OCI-LY7 (cell line): ENCODE measurements at regions not wholly inside any gene's neighbourhood (a gene's known extent, or its start where the extent isn't known, plus 50 kb on each side); places are given as distances from the start of the nearest gene placed in this dataset.

ENCODE experiments used
- BruUV-seq: library from RNA; stranded (reverse); fragments of 400-500 nt; replicated peaks from 2 replicates; lab custom pipeline; 2021; lab: Mats Ljungman, UMichigan
- CTCF ChIA-PET: fragments of 300-600 bp; sonication (Branson Sonifier 250); formaldehyde crosslinking; loops from one replicate; lab custom pipeline; 2022; ENCODE audit warnings: antibody characterized with exemption; ENCODE audit not compliant: unreplicated experiment; lab: Charles Lee
- POLR2A ChIA-PET: fragments of 300-600 bp; sonication (Branson Sonifier 250); formaldehyde crosslinking; loops from one replicate; lab custom pipeline; 2022; ENCODE audit warnings: antibody characterized with exemption; lab: Charles Lee
- DNase-seq: peaks from one replicate; pipeline ENCODE4 v3.0.0-alpha.2; 2015; ENCODE audit warnings: low spot score
- H2AFZ ChIP-seq: fragments of 200-600 bp; sonication (generic), shearing (Covaris generic); 2 replicates; pipeline ENCODE4 v1.6.1; 2014; ENCODE audit warnings: mild to moderate bottlenecking, antibody characterized with exemption, low read length, moderate library complexity
- H3K27ac ChIP-seq: fragments of 200-600 bp; sonication (generic); 2 replicates; pipeline ENCODE4 v1.5.1; 2014; ENCODE audit warnings: mixed run types, low read depth, mild to moderate bottlenecking, moderate library complexity, low read length, inconsistent platforms; ENCODE audit not compliant: poor library complexity, severe bottlenecking
- H3K36me3 ChIP-seq: fragments of 200-600 bp; sonication (generic); 2 replicates; pipeline ENCODE4 v1.6.1; 2014; ENCODE audit warnings: mild to moderate bottlenecking, antibody characterized with exemption, low read length, moderate library complexity, mixed read lengths; ENCODE audit not compliant: insufficient read depth
- H3K4me1 ChIP-seq: fragments of 200-600 bp; sonication (generic); 2 replicates; pipeline ENCODE4 v1.5.1; 2014; ENCODE audit warnings: mild to moderate bottlenecking, low read length; ENCODE audit not compliant: insufficient read depth, poor library complexity, severe bottlenecking
- H3K4me2 ChIP-seq: fragments of 200-600 bp; sonication (generic); 2 replicates; pipeline ENCODE4 v1.6.1; 2014; ENCODE audit warnings: mild to moderate bottlenecking, low read length
- H3K4me3 ChIP-seq: fragments of 200-600 bp; sonication (generic); 2 replicates; pipeline ENCODE4 v1.5.1; 2014; ENCODE audit warnings: mild to moderate bottlenecking, low read depth, low read length; ENCODE audit not compliant: poor library complexity, severe bottlenecking
- H3K79me2 ChIP-seq: fragments of 200-600 bp; sonication (generic); 2 replicates; pipeline ENCODE4 v1.6.1; 2016; ENCODE audit warnings: low read depth, mild to moderate bottlenecking, low read length, moderate library complexity, mixed read lengths; ENCODE audit not compliant: insufficient read depth
- H3K9me2 ChIP-seq: fragments of 200-600 bp; sonication (generic); 2 replicates; pipeline ENCODE4 v1.6.1; 2016; ENCODE audit warnings: mild to moderate bottlenecking, low read length, mixed read lengths; ENCODE audit not compliant: insufficient read depth
- H3K9me3 ChIP-seq: fragments of 200-600 bp; sonication (generic); 2 replicates; pipeline ENCODE4 v1.6.1; 2014; ENCODE audit warnings: mild to moderate bottlenecking, mixed run types, low read length, mixed read lengths
- H4K20me1 ChIP-seq: fragments of 200-600 bp; sonication (generic); 2 replicates; pipeline ENCODE4 v1.6.1; 2014; ENCODE audit warnings: mild to moderate bottlenecking, antibody characterized with exemption, low read length, moderate library complexity, mixed read lengths; ENCODE audit not compliant: insufficient read depth
- EZH2phosphoT487 ChIP-seq: fragments of 200-600 bp; sonication (generic); IDR thresholded peaks from 2 replicates; pipeline ENCODE4 v1.6.1; 2018; ENCODE audit warnings: low read depth, borderline replicate concordance, mild to moderate bottlenecking, mixed run types, antibody characterized with exemption, low read length, moderate library complexity, mixed read lengths
- intact Hi-C: fragments of 100-400 bp; cut with micrococcal nuclease; formaldehyde crosslinking; loops from one replicate; pipeline ENCODE4 v1.10.0; 2022; ENCODE audit not compliant: unreplicated experiment
- TF ChIP-seq, protein P1 (sequence below): fragments of 200-600 bp; sonication (generic); conservative IDR thresholded peaks from 2 replicates; pipeline ENCODE4 v1.5.1; 2014; ENCODE audit warnings: mild to moderate bottlenecking, antibody characterized with exemption, low read length, moderate library complexity, mixed read lengths

GRCh38 chr6:108757357-108757756 lies 90.9 kb upstream of the ARMC2 start:
- no peak overlapping the region for H3K27ac ChIP-seq
- H3K4me2 ChIP-seq, result no peak overlapping the region
- TF ChIP-seq EZH2phosphoT487, result no peak
- TF ChIP-seq, protein P1, sequence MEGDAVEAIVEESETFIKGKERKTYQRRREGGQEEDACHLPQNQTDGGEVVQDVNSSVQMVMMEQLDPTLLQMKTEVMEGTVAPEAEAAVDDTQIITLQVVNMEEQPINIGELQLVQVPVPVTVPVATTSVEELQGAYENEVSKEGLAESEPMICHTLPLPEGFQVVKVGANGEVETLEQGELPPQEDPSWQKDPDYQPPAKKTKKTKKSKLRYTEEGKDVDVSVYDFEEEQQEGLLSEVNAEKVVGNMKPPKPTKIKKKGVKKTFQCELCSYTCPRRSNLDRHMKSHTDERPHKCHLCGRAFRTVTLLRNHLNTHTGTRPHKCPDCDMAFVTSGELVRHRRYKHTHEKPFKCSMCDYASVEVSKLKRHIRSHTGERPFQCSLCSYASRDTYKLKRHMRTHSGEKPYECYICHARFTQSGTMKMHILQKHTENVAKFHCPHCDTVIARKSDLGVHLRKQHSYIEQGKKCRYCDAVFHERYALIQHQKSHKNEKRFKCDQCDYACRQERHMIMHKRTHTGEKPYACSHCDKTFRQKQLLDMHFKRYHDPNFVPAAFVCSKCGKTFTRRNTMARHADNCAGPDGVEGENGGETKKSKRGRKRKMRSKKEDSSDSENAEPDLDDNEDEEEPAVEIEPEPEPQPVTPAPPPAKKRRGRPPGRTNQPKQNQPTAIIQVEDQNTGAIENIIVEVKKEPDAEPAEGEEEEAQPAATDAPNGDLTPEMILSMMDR, result no peak
- ChIA-PET POLR2A (interaction anchor here (0.7 to 1.0 kb wide), 2 partner anchors 10 to 13 kb away, joined by 3 read pairs; no protein-coding TSS in a partner anchor), CTCF (no interaction called here)
- H3K9me2 ChIP-seq, result no peaks in the 10 kb centered on the region
- H3K9me3 ChIP-seq, result no peaks in the 10 kb centered on the region
- no peak overlapping the region for H3K4me3 ChIP-seq
- DNase-seq, result no peak
- H2AFZ ChIP-seq, result no peak overlapping the region
- intact Hi-C loops, result no loop called here
- no TSS peak for BruUV-seq
- peaks cover 10% of the 10 kb centered on the region for H3K4me1 ChIP-seq
- H4K20me1 ChIP-seq, result no peaks in the 10 kb centered on the region
- H3K36me3 ChIP-seq, result no peaks in the 10 kb centered on the region
- H3K79me2 ChIP-seq, result no peaks in the 10 kb centered on the region

- Histone ChIP-seq H3K9me3 (no peaks in the 10 kb centered on the region), H3K4me1 (peaks cover 10% of the 10 kb centered on the region), H3K4me3 (no peak overlapping the region), H3K79me2 (no peaks in the 10 kb centered on the region), H3K36me3 (no peaks in the 10 kb centered on the region), H2AFZ (no peak overlapping the region), H3K9me2 (no peaks in the 10 kb centered on the region), H4K20me1 (no peaks in the 10 kb centered on the region), H3K4me2 (no peak overlapping the region), H3K27ac (no peak overlapping the region)
- BruUV-seq, result no TSS peak
- POLR2A ChIA-PET, result no interaction called here
- TF ChIP-seq, protein P1, result no peak
- no peak for TF ChIP-seq EZH2phosphoT487
- CTCF ChIA-PET, result no interaction called here
- intact Hi-C loops, result no loop called here
- DNase-seq, result no peak
Measured at GRCh38 chr6:108758884-108759283, 89.3 kb upstream of the ARMC2 start.

DNA sequence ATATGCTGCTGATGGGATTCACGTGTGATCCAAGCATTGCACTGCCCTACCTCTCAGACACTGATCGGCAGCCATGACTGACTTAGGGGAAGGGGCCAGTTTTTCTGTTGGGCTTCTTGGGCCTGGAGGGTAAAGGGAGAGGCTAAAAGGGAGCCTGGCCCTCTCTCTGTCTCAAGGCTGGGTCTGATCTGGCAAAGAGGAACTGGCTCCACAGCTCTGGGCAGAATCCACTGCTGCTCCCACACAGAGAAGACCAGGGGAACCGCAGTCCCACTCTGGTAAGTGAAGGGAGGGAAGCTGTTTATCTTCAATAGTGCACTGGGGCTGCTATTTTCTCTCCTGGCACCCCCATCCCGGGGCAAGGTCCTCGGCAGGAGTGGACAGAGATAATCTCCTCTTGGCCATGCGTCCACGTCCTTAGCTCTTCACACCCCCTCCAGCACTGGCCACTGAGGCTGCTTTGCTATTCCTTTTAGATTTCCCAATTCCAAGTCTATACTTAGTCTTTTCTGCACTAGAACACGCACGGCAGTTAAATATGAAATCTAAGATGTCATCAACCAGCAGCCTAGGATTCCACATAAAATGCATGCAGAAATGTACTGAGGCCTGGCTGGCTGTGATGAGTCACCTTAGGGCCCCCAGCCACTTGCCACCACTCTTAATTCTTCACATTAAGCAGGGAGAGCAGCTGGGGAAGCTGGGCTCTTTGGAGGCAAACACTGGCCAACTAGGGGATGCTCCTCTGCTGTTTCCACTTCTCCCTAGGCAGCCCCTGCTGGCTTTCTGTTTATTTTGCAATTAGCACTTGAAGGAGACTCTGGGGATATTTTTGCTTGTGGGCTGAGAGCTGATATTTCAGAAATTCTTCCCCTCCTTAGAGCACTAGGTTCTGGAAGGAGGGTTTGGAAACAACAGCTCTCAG lies 87.8 kb upstream of the ARMC2 start:
- Histone ChIP-seq H3K9me3 (no peaks in the 10 kb centered on the region), H3K9me2 (no peaks in the 10 kb centered on the region), H3K4me2 (no peak overlapping the region), H3K79me2 (no peaks in the 10 kb centered on the region), H3K4me3 (no peak overlapping the region), H4K20me1 (no peaks in the 10 kb centered on the region), H2AFZ (no peak overlapping the region), H3K4me1 (peaks cover 8% of the 10 kb centered on the region), H3K36me3 (no peaks in the 10 kb centered on the region), H3K27ac (no peak overlapping the region)
- CTCF ChIA-PET, result no interaction called here
- no TSS peak for BruUV-seq
- POLR2A ChIA-PET, result no interaction called here
- no peak for TF ChIP-seq EZH2phosphoT487
- TF ChIP-seq, protein P1, result no peak
- no peak for DNase-seq
- intact Hi-C loops, result no loop called here
